ENCODE measurements at regions not wholly inside any gene's neighbourhood (a gene's known extent, or its start where the extent isn't known, plus 50 kb on each side); places are given as distances from the start of the nearest gene placed in this dataset.
"Not testable (repeated sequence)": the region's sequence is repeated elsewhere in the genome, so short reads cannot be mapped to it uniquely, and the experiment has no call there.

DNA sequence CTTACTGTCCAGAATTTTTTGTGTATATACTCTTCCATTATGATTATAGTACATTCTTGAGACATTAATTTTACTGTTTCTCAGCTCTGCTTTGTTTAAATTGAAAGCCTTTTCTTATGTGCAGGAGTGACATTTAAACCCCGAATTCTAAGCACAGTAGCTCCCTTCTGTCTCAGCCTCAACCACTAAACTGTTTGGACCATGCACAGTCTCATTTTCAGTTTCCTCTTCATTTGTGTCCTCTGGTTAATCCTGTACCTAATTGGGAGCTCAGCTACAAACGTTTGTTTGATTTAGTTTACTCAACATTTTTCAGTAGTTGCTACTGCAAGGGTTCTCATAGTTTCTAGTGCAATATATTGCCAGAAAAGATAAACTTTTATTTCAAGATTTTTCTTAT is 206.3 kb downstream of the SLITRK5 start:
- no peak for DNase-seq (ENCODE audit: low read depth in 2 of 2)

DNA sequence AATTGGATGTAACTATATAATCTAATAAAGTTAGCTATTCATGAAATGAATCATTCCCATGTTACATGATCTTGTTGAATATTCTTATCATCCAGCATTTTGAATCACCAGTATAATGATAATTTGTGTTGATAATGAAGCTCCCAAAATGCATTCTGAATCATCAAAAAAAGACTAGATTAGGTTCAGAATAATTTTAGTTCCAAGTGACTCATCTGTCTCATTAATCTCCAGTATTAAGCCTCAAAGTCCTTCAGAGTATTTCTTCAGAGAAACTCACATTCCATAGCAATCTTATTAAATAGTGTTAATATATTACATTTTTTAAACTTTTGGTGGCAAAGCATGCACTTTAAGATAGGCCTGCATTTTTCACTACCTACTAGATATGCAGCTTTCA is 207.5 kb downstream of the SLITRK5 start:
- no peak for DNase-seq (ENCODE audit: low read depth in 2 of 2)

DNA sequence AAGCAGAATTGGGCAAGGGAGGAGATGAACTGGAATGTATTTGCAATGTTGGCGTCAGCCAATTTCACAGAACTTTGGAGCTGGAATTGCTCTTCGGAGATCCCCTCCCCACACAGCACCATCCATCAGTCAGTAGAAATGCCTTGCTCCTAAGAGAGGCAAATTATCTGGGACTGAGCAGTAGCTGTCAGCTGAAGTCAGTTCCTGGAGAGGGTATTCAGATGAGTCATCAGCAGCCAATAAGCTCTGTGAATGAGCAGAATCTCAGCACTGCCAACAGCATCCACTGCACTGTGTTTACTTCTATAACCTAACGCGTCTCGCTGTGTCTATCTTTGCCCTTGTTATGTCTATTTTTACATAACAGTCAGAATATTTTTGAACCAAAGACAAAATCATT is 213.7 kb downstream of the SLITRK5 start:
- no peak for DNase-seq (ENCODE audit: low read depth in 2 of 2)

DNA sequence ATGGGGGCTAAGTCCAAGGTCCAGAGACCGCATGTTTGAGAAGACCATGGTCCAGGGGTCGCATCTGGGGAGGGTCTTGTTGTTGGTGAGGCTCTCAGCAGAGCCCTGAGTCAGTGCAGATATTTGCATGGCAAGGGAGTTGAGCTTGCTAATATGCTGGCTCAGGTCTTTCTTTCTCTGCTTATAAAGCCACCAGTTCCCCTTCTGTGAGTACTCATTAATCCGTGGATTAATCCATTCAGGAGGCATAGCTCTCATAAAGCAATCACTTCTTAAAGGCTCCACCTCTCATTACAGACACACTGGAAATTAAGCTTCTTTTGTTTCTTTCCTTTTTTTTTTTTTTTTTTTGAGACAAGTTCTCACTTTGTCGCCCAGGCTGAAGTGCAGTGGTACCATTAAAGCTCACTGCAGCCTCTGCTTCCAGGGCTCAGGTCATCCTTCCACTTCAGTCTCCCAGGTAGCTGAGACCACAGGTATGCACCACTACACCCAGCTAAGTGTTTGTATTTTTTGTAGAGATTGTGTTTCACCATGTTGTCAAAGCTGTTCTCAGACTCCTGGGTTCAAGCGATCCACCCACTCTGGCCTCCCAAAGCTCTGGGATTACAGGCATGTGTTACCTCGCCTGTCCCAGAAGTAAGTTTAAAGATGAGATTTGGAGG is 216.4 kb downstream of the SLITRK5 start:
- DNase-seq (ENCODE audit: low read depth in 2 of 2), result no peak

DNA sequence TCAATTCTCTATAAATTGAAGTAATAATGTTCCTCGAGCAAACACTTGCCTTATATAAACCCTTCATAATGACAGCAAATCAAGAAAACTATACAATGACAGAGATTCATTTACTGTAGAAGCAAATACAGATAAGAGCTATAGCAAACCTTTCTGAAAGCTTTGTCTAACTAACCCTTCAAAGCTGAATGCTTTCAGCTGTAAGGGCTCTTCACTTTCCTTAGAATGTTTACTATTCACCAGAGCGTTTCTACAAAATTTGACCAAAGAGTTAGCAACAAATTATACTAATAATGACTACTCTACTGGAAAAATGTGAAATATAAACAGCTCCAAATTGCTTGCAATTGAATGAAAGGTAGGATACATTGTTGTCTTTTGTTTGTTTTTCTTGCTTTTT is 218.1 kb downstream of the SLITRK5 start:
- DNase-seq (ENCODE audit: low read depth in 2 of 2), result no peak

DNA sequence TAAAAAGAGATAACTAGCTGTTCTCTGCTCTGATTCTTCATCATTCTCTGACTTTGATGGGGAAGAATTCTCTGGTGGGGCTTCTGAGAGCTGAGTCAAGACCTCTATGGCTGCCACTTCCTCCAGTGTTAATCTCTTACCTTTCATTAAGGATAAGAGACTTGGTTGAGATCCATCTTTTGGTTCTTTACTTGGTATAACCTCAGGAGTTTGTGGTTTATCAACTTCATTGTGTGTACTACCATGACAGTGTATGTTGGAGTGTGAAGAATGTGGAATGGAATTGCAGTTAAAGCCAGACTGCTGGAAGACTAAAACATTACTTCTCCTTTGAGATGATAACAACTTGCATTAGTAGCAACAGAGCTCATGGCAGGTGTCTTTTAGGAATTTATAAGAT is 222.0 kb downstream of the SLITRK5 start:
- no peak for DNase-seq (ENCODE audit: low read depth in 2 of 2)

DNA sequence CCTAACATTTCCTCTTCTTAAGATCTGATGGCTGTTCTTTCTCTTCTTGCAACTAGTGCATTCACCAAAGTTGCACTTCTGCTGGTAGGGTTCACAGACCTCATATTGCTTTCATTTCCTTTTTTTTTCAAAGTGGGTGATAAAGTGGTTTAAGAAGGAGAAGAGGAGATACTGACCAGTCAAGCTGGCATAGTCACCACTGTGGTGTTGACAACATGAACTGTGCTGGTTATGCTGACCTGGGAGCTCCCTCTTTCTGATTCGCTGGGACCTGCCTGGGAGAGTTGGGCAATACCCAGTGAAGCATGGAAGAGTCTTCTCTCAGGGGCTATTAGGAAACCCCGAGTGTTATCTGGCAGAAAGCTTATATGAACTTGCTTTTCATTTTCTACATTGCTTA is 222.9 kb downstream of the SLITRK5 start:
- DNase-seq (ENCODE audit: low read depth in 2 of 2), result no peak

DNA sequence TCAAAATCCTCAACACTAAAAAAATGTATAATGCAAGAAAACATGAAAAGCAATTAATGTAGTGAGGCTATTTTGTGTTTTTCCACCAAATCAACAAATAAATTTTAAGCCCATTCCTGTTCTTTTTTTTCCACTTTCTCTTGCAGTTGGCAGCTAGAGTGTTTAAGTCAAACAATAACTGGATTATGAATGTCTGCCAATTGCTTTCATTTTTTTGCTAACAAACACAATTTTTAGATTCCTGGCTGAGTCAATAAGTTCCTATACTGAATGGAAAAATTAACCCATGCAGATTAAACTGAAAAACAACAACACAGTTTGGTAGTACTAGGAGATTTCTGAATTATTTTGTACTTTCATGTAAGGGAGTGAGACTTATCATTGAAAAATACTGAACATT is 232.4 kb downstream of the SLITRK5 start:
- DNase-seq (ENCODE audit: low read depth in 2 of 2), result no peak

DNA sequence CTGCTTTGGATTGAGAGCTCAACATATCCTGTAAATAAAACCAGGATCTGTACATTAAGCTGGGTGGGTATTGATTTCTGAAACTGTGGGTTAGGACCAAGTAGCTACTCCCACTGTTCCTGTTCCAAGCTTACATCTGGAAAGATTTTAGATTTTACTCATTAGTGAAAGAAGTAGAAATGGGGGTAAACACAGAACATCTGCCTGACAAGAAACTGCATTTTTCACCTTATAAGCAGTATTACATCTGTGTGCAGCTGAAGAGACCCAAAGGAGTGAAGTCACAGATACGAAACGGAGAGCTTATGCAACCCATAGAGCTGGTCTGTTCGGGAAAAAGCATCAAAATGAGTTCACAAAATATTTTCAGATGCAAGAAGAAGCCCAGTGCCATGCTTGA is 235.2 kb downstream of the SLITRK5 start:
- no peak for DNase-seq (ENCODE audit: low read depth in 2 of 2)

DNA sequence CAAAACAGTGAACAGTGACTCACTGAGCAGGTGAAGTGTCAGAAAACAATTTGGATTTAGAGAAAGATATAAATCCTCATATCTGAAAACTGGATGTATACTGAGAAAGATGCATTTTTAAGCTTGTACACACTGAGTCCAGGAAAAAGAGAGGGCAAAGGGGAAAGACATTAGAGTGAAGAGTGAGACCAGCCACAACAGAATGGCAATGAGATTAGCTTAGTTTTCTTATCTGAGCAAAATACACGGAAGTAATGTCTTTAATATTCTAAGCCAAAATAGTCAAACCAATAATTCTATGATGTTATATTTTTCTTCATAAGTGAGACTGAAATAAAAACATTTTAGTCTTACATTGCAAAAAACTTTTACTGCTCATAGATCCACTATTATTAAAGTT is 236.0 kb downstream of the SLITRK5 start:
- no peak for DNase-seq (ENCODE audit: low read depth in 2 of 2)

DNA sequence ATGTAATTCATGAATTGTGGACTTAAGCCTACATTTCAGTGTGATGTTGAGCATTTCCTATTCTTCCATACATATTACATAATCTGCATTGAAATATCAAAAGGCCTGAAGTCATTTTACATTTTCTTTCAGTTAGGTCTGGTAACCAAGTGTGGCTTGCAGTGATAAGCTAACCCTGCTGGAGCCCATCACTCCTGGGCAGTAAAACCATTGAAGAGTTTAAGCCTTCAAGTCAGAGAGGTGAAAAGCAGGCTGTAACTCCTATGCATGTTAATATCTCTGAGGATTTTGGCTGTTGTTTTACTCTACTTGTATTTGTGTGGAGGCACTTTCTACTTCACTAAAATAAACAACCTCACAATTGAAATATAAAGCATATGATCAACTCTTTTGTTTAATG is 248.8 kb downstream of the SLITRK5 start:
- DNase-seq (ENCODE audit: low read depth in 2 of 2), result no peak

DNA sequence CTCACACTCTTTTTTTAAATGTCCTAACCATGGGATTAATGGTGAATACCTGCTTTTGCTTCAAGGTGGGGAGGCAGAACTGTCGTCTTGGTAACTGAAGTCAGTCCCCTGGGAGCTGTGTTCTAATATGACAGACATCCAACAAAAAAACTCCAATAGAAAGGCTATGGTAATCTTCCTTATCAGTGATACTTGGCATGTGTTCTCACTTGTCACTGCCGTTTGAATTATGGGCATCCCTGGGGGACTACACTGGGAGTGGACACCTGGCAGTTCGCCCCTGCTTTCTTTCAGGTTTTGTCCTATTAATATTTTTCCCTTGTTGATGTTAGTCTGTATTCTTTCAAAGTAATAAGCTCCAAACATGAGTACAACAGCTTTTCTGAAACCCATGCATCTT is 252.6 kb downstream of the SLITRK5 start:
- no peak for DNase-seq (ENCODE audit: low read depth in 2 of 2)

DNA sequence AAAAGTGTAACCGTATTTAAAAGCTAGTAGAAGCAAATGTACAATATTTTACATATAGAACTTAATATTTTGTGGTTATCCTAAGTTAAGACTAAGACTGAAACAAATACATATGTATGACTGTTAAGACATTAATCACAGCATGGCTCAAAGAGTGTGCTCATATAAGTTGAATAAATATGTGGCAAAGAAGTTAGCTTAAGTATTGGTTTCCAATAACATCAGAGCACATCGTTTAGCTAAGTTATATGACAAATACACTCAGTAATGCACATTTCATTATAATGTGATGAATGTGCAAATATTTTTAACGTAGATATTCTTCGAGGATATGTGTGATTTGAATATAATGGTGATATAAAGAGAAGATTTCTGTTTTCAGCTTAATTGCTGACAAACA is 253.8 kb downstream of the SLITRK5 start:
- no peak for DNase-seq (ENCODE audit: low read depth in 2 of 2)

DNA sequence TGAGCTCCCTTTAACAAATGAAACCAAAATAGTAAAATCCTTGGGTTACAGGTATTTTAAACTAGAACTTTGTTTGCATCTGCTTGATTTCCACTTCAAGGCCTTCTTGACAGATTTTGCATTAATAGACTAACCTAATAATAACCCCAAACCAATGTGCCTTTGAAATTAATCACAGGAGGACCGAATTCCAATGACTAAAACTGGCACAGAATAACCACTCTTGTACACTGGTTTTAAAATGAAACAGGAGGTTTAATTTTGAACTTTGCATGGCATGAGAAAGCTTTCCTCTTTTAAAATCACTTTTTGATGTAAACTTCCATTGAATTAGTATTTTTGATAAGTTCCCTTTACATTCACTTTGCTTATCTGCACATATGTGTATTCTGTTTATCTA is 269.6 kb downstream of the SLITRK5 start:
- DNase-seq (ENCODE audit: low read depth in 2 of 2), result no peak

DNA sequence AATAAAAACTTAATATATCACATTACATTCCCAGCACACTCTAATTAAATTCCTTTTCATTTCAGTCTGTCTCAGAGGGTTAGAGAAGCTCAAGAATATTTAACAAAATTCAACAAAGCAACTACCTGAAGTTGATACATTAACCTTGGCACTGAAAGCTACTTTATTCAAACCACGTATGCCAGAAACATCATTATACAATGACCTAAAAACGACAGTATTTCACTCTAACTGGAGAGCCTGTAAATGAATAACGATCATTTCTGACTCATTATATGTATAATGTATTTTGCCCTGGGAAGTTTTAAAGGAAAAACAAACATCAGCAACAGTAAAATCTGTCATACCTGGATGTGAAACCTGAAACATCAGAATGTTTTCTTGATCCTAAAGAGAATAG is 270.1 kb downstream of the SLITRK5 start:
- DNase-seq (ENCODE audit: low read depth in 2 of 2), result no peak

DNA sequence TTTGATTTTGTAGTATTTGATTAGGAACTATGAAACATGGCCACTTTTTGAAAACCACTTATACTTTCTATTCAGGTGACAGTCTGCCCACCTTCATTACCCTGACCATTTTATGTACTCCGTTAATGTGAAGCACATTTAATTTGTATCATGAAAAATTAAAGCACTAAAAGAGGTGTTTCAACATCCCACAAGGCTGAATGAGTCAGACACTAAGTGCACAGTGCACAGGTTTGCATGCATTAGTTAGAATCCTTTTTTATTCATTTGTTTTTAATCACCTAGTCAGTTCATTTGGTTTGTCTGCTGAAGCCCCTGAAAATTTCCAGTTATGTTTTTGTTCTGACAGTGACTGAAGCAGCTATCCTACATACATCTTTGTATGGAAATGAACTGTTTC is 271.0 kb downstream of the SLITRK5 start:
- no peak for DNase-seq (ENCODE audit: low read depth in 2 of 2)

DNA sequence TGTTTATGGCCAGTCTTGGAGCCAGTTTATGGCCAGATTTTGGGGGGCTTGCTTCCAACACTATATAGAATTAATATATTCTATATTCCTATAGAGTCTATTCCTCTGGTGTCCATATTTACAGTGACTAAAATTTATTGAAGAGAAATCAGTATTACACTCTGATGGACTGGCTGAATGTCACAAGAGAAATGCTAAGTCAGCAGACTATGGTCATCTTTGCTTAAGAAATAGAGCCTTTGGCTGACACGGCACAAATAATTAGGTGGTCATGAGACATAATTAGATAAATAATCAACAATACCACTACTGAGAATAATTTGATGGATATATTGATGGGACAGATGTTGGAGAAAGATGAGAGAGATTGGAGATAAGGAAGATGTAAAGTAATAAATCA is 272.9 kb downstream of the SLITRK5 start:
- no peak for DNase-seq (ENCODE audit: low read depth in 2 of 2)

DNA sequence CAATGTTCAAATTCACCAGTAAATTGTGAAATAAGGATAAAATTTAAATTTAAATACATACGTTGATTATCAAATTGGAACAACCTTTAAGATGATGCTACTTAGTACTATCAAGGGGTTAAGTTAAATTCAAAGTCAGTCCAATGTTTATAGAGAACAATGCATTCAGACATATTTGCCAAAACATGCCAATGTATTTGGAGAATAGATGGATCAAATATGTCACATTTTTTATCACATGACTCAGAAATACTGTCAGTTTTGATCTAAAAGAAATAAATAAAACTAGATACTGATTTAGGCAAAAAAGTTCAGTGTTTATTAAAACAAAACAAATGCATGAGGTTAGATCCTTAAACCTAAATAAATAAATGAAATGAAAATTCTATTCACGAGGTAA is 281.2 kb downstream of the SLITRK5 start:
- DNase-seq (ENCODE audit: low read depth in 2 of 2), result no peak

DNA sequence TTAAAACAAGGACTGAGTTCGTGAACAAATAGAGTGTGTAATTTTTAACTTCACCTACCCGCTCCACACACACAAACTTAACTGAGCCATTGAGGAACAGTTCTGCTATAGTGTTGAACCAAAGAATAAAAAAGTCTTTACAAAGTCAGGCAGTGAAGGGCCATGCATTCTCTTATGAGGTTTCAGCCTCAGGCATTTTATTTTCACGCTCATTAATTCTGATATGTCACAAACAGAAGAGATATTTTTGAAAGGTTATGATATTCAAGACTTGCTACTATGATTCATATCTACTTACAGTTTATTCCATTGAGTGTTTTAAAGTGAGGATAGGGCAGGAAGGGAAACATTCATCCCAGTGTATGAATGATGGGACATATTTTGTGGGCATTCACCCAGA is 282.2 kb downstream of the SLITRK5 start:
- DNase-seq (ENCODE audit: low read depth in 2 of 2), result no peak

DNA sequence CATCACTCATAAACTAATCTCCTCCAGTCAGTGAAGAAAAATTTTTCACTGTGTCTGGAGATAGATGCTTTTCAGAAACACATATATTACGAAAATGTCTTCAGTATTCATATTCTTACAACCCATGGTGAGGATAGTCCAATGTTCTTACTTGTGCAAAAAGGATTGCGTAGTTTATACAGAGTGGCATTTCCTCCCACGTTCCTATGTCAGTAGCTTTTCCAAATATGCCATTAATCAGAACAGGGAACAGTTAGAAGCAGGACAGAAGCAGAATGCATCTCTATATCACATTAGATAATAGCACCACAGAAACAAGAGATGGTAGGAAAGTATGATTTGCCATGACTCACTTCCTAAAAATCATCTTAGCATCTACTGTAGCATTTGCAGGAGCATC is 282.9 kb downstream of the SLITRK5 start:
- DNase-seq (ENCODE audit: low read depth in 2 of 2), result no peak

DNA sequence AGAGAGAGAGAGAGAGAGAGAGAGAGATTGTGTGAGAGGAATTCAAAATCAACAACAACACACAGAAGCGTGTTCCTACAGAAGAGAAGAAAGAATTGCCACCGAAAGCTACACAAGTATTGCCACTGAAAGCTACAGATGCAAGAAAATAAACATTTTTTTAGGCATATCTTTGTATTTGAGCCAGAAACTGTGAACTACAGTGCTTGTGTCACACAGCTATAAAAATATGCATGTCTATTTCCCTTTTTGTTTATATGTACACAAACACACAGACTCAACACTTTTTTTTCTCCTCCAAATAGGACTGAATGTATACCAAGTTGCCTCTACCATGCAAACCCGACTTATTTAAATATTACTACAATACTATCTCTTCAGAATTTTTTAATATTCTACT is 290.4 kb downstream of the SLITRK5 start:
- no peak for DNase-seq (ENCODE audit: low read depth in 2 of 2)

DNA sequence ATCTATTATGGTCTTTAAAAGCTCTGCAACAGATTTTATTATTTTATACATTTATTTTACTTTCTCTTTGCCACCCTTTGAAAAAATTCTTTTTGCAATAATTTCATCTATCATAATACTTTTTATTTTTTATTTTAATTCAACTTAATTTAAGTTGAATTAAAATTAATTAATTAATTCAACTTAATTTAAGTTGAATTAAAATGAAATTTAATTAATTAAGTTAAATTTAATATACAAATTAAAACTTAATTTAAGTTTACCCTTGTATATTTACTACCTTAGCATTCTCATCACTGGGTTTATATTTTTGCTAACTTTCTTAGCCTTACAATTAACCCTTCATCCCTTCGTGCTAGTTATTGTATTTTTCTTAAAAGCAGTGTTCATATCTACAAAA is 301.4 kb downstream of the SLITRK5 start:
- no peak for DNase-seq (ENCODE audit: low read depth in 2 of 2)

DNA sequence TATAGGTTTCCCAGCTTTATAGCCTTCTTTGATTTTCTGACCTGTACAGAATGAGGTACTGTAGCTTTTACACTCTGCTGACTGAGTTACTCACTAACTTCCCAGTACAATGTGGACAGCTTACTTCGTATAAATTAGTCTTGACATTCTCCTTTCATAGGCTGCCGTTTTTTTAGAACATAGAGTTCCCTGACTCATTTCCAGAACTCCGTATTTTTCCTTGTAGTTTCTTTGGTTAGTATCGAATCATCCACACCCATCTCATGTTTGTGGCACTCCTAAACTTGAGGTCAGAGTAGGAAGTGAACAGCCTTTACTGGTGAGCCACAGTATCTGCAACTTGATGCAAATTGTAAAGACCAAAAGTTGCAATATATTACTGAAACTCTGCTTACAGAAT is 303.9 kb downstream of the SLITRK5 start:
- no peak for DNase-seq (ENCODE audit: low read depth in 2 of 2)

DNA sequence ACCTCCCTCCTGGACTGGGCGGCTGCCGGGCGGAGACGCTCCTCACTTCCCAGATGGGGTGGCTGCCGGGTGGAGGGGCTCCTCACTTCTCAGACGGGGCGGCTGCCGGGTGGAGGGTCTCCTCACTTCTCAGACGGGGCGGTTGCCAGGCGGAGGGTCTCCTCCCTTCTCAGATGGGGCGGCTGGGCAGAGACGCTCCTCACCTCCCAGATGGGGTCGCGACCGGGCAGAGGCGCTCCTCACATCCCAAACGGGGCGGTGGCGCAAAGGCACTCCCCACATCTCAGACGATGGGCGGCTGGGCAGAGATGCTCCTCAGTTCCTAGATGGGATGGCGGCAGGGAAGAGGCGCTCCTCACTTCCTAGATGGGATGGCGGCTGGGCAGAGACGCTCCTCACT is 305.5 kb downstream of the SLITRK5 start:
- DNase-seq (ENCODE audit: low read depth in 2 of 2), result not testable (repeated sequence)

DNA sequence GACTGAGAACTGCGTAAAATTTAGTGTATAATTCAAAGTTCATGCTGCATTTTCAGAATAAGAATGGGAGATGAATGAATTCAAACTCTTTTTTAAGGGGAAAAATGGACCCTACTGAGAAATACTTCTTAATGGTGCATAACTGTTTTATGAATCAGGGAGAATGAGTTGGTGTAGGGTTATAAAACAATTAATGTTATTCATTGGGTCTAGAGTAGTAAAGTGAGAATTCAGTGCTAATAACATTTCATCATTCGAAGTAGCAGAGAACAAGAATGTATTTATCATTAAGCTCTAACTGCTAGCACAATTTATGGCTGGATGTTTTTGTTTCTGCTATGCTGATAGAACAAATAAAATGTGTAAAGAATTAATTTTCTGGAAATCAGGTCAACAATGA is 310.2 kb downstream of the SLITRK5 start:
- DNase-seq (ENCODE audit: low read depth in 2 of 2), result no peak

Data from stimulated activated CD4-positive, alpha-beta T cell treated with anti-CD3 and anti-CD28 coated beads, Interleukin-12 subunit alpha, Interleukin-12 subunit beta, amount 100 ng/mL, for 24 hours (primary cell).